ENCODE measurements at regions not wholly inside any gene's neighbourhood (a gene's known extent, or its start where the extent isn't known, plus 50 kb on each side); places are given as distances from the start of the nearest gene placed in this dataset.

GRCh38 chr5:82862261-82862660 is 214.9 kb downstream of the TMEM167A start:
- no peak for TF ChIP-seq CTCF (conservative IDR thresholded peaks at IDR 0.05; ENCODE audit: low read length)
- no peak for TF ChIP-seq EZH2phosphoT487 (IDR thresholded peaks at IDR 0.05; ENCODE audit: borderline replicate concordance, low read depth, low read length)
